Progenitor cell of endocrine pancreas (in vitro differentiated cells): ENCODE measurements at regions not wholly inside any gene's neighbourhood (a gene's known extent, or its start where the extent isn't known, plus 50 kb on each side); places are given as distances from the start of the nearest gene placed in this dataset.

ENCODE experiments used
- DNase-seq: peaks from one replicate; pipeline ENCODE4 v3.0.0; 2021; ENCODE audit warnings: low spot score; ENCODE audit not compliant: unreplicated experiment
- H3K27ac Mint-ChIP-seq: 2 replicates; pipeline ENCODE4 v1.8.0; 2021; ENCODE audit warnings: mild to moderate bottlenecking, moderate library complexity, mixed read lengths
- H3K27me3 Mint-ChIP-seq: 2 replicates; pipeline ENCODE4 v1.8.0; 2021; ENCODE audit warnings: mixed read lengths
- H3K36me3 Mint-ChIP-seq: 2 replicates; pipeline ENCODE4 v1.8.0; 2022; ENCODE audit warnings: mixed read lengths; ENCODE audit not compliant: insufficient read depth
- H3K4me1 Mint-ChIP-seq: 2 replicates; pipeline ENCODE4 v1.8.0; 2021; ENCODE audit warnings: low read depth, mixed read lengths
- H3K4me3 Mint-ChIP-seq: 2 replicates; pipeline ENCODE4 v1.8.0; 2021; ENCODE audit warnings: low read depth, mild to moderate bottlenecking, moderate library complexity, mixed read lengths
- H3K9me3 Mint-ChIP-seq: 2 replicates; pipeline ENCODE4 v1.8.0; 2021; ENCODE audit warnings: low read depth, mixed read lengths
- CTCF ChIP-seq: fragments of 200-600 bp; sonication (generic); IDR thresholded peaks from one replicate; pipeline ENCODE4 v1.5.0; 2021; ENCODE audit warnings: antibody characterized with exemption, mild to moderate bottlenecking; ENCODE audit not compliant: unreplicated experiment

- peaks cover 4% of the 10 kb centered on the region for H3K4me1 Mint-ChIP-seq
- no peak overlapping the region for H3K4me3 Mint-ChIP-seq
- no peak for TF ChIP-seq CTCF
- no peaks in the 10 kb centered on the region for H3K36me3 Mint-ChIP-seq
- H3K27me3 Mint-ChIP-seq: no peaks in the 10 kb centered on the region
- H3K27ac Mint-ChIP-seq: peak overlapping the region; percentile 17
- no peak for DNase-seq
- no peaks in the 10 kb centered on the region for H3K9me3 Mint-ChIP-seq
Observed at GRCh38 chr11:112834277-112834755, 126.9 kb upstream of the NCAM1 start.

DNA sequence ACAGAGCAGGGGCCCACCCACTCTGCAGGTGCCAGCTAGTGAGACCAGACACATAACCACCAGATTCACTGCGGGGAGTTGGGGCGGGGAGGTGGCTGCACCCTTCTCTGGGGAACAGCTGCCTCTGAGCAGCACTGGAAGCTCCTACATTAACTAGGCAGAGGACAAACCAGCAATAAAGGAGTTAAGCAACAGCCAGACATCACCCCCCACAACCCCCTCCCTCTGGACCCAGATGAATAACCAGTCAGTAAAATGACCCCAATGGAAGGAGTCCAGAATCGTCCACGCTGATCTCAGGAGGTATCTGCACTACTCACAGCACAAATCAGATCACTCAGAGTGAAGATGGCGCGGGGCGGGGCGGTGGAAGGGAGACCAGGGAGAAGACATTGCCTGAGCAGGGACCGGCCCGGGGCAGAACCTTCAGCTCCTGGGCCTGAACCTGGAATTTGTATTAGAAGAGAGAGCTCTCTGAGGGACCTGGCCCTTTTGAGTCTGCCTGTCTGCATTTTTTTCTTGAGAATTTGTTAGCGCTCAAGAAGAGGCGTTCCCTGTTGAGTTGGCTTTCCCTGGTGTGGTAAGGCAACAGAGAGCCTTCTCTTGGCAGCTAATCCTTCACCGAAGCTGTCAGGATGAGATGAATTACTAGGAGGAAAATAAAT lies 125.5 kb upstream of the NCAM1 start:
- no peak for DNase-seq
- Mint-ChIP-seq H3K4me1 (peaks cover 4% of the 10 kb centered on the region), H3K9me3 (no peaks in the 10 kb centered on the region), H3K36me3 (no peaks in the 10 kb centered on the region), H3K4me3 (no peak overlapping the region), H3K27me3 (no peaks in the 10 kb centered on the region), H3K27ac (no peak overlapping the region)
- no peak for TF ChIP-seq CTCF

GRCh38 chr11:112836256-112836602 lies 125.0 kb upstream of the NCAM1 start:
- peaks cover 4% of the 10 kb centered on the region for H3K4me1 Mint-ChIP-seq
- H3K36me3 Mint-ChIP-seq: no peaks in the 10 kb centered on the region
- TF ChIP-seq CTCF: no peak
- DNase-seq: no peak
- H3K9me3 Mint-ChIP-seq: no peaks in the 10 kb centered on the region
- no peak overlapping the region for H3K4me3 Mint-ChIP-seq
- H3K27ac Mint-ChIP-seq: no peak overlapping the region
- H3K27me3 Mint-ChIP-seq: no peaks in the 10 kb centered on the region

DNA sequence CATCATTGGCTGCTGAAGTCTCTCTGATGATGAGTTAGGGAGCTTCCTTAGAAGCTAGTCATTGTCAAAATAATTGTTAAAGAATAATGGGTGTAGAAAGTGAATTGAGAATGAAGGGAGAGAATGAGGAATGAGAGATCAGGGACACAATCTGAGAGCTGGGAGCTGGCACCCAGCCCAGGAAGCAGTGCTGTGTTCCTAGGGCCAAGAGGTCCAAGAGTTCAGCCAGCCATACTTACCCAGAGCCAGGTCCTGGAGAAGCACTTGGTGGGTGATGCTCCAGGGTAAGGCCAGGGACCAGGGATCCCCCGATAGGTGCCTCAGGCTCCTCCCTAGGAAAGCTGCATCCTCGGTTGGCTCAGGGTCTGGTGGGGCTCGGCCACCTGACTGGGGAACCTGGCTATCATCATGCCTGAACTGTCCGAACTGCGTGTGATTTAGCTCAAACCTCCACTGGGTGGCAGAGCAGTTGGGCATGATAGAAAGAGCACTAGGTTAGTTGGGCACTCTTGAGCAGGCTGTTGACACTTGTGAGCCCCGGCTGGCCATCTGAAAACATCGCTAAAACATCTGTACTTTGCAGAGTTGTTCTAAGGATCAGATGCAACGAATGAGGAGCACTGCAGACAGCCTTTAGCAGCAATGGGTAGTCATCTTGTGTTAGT lies 123.9 kb upstream of the NCAM1 start:
- DNase-seq: no peak
- no peaks in the 10 kb centered on the region for H3K9me3 Mint-ChIP-seq
- H3K36me3 Mint-ChIP-seq: no peaks in the 10 kb centered on the region
- H3K27me3 Mint-ChIP-seq: no peaks in the 10 kb centered on the region
- TF ChIP-seq CTCF: no peak
- H3K27ac Mint-ChIP-seq: no peak overlapping the region
- no peak overlapping the region for H3K4me3 Mint-ChIP-seq
- H3K4me1 Mint-ChIP-seq: peaks cover 9% of the 10 kb centered on the region

GRCh38 chr11:112839051-112839450 lies 122.2 kb upstream of the NCAM1 start:
- H3K36me3 Mint-ChIP-seq: no peaks in the 10 kb centered on the region
- no peak for DNase-seq
- H3K27ac Mint-ChIP-seq: no peak overlapping the region
- no peak overlapping the region for H3K4me3 Mint-ChIP-seq
- H3K27me3 Mint-ChIP-seq: no peaks in the 10 kb centered on the region
- H3K4me1 Mint-ChIP-seq: peaks cover 9% of the 10 kb centered on the region
- H3K9me3 Mint-ChIP-seq: no peaks in the 10 kb centered on the region
- TF ChIP-seq CTCF: no peak
